ENCODE measurements at regions not wholly inside any gene's neighbourhood (a gene's known extent, or its start where the extent isn't known, plus 50 kb on each side); places are given as distances from the start of the nearest gene placed in this dataset.

DNA sequence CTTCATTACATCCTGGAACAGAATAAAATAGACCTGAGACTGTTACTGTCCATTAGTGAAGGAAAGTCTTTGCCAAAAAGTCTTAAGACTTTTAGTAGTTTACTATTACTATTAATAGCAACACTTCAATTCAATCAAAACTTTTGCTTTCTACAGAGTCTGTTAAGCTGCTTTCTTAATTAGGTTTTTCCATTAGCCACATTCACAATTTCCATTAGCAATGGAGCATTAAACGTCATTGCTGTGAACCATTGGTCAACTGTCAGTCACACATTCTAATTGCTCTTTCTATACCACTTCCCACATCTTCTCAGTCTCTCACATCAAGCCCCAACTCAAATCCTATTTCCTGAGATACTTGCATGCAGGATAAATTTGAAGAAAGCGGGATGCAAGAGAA lies 736.6 kb upstream of the SORCS1 start:
- TF ChIP-seq, protein P1, sequence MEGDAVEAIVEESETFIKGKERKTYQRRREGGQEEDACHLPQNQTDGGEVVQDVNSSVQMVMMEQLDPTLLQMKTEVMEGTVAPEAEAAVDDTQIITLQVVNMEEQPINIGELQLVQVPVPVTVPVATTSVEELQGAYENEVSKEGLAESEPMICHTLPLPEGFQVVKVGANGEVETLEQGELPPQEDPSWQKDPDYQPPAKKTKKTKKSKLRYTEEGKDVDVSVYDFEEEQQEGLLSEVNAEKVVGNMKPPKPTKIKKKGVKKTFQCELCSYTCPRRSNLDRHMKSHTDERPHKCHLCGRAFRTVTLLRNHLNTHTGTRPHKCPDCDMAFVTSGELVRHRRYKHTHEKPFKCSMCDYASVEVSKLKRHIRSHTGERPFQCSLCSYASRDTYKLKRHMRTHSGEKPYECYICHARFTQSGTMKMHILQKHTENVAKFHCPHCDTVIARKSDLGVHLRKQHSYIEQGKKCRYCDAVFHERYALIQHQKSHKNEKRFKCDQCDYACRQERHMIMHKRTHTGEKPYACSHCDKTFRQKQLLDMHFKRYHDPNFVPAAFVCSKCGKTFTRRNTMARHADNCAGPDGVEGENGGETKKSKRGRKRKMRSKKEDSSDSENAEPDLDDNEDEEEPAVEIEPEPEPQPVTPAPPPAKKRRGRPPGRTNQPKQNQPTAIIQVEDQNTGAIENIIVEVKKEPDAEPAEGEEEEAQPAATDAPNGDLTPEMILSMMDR (IDR thresholded peaks at IDR 0.05): no peak
- TF ChIP-seq POLR2A (IDR thresholded peaks at IDR 0.05) (no peak), POLR2AphosphoS5 (IDR thresholded peaks at IDR 0.05) (no peak), EP300 (IDR thresholded peaks at IDR 0.05) (no peak)
